ENCODE measurements at regions not wholly inside any gene's neighbourhood (a gene's known extent, or its start where the extent isn't known, plus 50 kb on each side); places are given as distances from the start of the nearest gene placed in this dataset.

GRCh38 chr2:40531359-40531758 lies 79.5 kb upstream of the SLC8A1 start:
- TF ChIP-seq CTCF (IDR thresholded peaks at IDR 0.05; ENCODE audit: low read length), result no peak
- TF ChIP-seq EZH2phosphoT487 (IDR thresholded peaks at IDR 0.05; ENCODE audit: low read length), result no peak

All from MM.1S (cell line).